ENCODE measurements at regions not wholly inside any gene's neighbourhood (a gene's known extent, or its start where the extent isn't known, plus 50 kb on each side); places are given as distances from the start of the nearest gene placed in this dataset.

DNA sequence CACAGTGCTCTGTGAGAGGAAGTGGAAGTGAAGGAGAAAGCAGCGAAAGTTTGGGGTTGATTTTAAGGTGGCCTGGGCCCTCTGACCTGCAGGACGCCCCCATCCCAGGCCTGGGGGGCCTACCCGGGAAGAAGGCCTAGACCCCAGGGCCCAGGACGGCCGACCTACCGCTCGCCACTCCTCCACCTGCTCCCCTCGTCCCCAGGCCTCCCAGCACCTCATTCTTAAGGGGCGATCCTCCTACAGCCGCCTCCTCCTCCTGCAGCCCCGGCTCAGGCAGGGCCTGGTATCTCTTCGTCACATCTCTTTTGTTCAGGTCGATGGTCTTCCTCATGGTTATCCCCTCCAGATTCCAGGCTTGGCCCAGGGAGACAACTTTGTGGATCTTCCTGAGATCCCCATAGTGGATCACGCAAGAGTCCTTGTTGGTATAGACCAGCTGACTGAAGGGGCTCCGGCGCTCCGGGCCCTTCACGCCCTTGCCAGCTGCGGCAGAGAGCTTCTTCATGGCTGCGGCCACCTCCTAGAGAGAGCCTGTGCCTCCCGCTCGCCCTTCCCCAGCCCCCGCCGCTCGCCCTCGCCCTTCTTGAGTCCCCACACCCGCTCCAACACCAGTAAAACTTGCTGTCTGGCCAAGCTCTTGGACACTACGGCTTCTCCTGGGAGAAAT is 117.5 kb downstream of the OR13A1 start:
- DNase-seq (ENCODE audit: low read depth in 2 of 2) = no peak

DNA sequence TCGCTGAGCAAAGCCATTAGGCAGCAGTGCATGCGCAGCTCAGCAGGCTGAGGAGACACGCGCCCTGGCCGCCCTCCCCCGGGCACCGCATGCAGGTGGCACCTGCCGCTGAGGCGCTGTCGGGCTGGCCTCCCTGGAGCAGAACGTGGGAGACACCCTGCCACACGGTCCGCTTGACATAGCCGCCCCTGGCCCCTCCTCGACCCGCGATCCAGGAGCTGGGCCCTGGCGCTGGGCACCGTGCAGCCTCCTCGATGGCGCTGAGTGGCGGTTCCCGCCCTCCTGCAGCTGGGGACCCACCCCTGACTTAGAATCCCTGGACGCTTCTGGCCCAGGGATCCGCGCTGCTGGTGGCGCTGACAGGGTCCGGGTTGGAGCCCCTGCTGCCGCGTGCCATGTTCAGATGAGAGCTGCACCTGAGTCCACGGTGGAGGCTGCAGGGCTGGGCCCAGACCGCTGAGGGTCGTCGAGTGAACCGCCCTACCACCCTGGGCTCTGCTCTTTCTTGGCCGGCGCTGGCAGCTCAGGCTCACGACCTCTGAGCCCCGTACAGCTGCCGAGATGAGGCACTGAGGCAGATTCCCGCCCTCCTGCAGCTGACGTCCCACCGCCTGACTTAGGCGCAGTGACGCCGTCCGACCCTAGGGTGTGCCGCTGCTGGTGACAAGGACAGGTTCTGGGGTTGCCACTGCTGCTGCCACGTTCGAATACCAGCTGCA is 116.8 kb downstream of the OR13A1 start:
- DNase-seq (ENCODE audit: low read depth in 2 of 2) = no peak

DNA sequence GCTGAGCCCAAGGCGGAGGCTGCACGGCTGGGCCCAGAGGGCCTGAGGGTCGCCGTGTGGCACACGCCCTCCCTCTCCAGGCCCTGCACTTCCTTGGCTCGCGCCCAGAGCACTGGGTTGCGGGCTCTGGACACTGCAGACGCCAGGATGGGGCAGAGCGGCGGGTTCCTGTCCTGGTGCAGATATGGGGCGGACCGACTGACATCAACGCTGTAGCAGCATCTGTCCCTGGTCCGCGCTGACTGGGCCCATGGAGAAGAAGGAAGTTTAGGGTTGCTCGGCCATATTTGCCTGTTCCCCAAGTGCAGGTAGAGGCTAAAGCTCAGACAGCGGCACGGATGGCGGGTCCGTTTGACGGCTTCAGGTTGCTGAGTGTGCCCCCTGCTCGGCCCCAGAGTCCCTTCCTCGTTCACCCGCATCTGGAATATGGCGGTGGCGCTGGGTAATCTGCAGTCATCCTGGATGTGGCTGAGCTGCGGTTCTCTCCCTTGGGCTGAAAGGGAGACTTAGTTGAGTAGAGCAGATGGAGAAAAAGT is 116.1 kb downstream of the OR13A1 start:
- DNase-seq (ENCODE audit: low read depth in 2 of 2) = no peak

DNA sequence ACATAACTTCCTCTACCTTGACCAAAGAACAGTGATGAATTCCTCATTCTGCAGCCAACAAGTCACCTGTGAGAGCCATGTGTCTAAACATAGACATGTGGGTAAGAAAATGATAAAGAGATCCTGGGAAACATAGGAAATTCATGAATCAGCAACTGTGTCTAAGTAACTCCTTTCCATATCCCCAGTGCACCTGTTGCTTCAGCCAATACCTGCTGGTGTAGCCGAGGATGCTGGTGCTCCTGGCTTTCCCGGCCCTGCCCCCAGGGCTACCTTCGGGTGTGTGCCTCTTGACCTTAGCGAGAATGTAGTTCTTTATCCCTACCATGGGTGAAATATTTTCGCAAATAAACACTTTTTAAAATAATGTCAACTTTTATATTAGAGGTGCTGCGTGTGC is 114.1 kb downstream of the OR13A1 start:
- DNase-seq (ENCODE audit: low read depth in 2 of 2) = no peak

DNA sequence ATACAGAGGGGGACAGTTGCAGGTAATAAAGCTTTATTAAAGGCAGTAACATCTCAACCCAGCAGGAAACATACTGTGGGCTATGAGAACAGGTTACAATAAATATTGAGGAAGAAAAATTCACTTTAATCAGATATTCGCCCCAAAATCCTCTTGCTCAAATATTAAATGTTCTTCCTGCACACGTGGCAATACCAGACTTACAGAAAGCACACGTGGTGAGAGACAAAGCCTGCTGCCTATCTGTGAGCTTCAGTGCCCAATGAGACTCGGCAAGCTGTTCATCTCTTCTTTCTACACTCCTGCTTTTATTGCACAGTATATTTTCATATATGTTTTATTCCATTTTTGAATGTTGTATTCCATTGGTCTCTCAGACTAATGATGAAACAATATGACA is 113.2 kb downstream of the OR13A1 start:
- no peak for DNase-seq (ENCODE audit: low read depth in 2 of 2)

DNA sequence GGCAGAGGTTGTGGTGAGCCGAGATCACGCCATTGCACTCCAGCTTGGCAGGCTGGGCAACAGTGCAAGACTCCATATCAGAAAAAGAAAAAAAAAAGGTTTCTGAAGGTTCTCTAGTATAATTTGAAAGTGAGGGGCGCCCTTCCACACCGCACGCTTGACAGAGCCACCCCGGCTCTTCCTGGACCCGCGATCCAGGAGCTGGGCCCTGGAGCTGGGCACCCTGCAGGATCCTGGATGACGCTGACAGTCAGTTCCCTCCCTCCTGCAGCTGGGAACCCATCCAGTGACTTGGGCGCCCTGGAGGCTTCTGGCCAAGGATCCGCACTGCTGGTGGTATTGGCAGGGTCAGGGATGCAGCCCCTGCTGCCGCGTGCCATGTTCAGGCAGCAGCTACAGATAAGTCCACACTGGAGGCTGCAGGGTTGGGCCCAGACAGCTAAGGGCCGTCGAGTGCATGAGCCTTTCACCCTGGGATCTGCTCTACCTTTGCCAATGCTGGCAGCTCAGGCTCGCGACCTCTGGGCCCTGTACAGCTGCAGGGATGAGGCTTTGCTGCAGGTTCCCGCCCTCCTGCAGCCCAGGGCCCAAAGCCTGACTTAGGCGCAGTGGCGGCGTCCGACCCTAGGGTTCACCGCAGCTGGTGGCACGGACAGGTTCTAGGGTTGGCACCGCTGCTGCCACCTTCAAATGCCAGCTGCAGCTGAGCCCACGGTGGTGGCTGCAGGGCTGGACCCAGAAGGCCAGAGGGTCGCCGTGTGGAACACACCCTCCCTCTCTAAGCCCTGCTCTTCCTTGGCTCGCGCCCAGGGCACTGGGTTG is 110.2 kb downstream of the OR13A1 start:
- no peak for DNase-seq (ENCODE audit: low read depth in 2 of 2)

DNA sequence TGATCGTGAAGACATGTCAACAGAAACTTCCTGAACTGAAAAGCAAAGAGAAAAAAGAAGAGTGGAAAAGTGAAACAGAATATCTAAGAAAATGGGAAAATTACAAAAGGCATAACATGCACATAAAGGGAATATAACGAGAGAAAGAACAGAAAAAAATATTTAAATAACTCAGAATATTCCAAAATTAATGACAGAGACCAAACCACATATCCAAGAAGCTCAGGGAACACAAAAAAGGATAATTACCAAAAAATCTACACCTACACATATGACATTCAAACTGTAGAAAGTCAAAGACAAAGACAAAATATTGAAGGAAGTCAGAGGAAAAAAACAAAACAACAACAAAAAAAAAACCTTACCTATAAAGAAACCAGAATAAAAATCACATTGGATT is 105.5 kb downstream of the OR13A1 start:
- no peak for DNase-seq (ENCODE audit: low read depth in 2 of 2)

DNA sequence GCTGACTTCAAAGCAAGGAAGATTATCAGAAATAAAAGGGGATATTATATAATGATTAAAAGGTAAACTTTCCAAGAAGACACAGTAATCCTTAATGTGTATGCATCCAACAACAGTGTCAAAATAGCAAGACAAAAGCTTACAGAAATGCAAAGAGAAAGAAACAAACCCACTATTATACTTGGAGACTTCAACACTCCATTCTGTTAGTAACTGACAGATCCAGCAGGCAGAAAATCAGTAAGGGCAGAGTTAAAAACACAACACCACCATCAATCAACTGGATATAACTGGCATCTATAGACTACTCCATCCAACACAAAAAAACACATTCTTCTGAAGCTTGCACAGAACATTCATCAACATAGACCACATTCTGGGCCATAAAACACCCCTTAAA is 103.8 kb downstream of the OR13A1 start:
- no peak for DNase-seq (ENCODE audit: low read depth in 2 of 2)

DNA sequence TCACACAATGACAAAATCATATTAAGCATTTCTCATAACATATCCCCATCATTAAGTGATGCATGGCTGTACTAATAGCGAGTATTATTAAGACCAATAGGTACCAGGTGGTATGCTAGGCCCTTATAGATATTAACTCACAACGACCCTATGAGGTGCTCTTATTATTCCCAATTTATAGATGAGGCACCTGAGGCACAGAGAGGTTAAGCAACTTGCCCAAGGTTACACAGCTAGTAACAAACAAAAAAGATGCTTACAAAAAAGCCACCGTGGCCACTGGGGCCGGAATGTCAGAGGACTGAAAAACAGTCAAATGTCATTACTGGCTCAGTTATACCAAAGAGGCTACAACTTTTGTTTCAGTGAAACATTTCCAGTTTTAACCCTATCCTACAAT is 96.0 kb downstream of the OR13A1 start:
- no peak for DNase-seq (ENCODE audit: low read depth in 2 of 2)

DNA sequence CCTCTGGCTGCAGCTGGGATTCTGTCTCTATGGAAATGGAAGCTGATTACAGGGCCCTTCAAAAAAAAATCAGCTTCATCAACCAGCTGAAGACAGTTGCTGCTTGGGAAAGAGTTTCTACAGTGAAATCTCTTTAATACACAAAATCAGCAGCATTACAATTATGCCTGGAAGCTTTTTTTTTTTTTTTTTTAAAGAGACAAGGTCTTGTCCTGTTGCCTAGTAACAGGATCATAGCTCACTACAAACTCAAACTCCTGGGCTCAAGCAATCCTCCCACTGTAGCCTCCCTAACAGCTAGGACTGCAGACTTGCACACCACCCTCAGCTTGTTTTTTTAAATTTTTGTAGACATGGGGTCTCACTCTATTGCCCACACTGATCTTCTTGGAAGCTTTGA is 94.5 kb downstream of the OR13A1 start:
- no peak for DNase-seq (ENCODE audit: low read depth in 2 of 2)

DNA sequence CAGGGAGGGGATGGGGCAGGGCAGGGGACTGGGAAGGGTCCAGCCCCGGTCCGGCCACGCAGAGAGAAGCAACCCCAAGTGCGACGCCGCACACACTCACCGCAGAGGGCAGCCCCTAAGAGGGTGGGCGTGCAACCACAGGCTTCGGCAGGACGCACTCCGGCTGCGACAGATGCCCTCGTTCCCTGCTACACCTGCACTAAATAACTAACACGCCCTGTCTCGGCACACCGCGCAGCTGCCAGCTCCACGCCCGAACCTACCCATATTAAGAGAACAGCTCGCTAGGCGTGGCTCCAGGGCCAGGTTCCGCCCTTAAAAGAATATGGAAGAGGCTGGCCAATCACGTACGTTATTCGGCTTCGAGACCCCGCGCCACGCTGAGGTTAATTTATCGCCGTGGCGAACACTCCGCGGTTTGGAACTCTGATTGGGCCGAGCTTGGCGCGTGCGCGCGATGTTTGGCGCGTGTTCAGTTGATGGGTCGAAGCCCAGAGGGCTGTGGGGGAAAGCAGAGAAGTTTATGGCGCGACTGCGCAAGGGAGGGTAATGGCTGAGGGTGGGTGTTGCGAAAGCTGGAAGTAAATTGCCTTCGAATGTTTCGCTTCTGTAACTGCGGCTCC is 91.1 kb downstream of the OR13A1 start:
- no peak for DNase-seq (ENCODE audit: low read depth in 2 of 2)

DNA sequence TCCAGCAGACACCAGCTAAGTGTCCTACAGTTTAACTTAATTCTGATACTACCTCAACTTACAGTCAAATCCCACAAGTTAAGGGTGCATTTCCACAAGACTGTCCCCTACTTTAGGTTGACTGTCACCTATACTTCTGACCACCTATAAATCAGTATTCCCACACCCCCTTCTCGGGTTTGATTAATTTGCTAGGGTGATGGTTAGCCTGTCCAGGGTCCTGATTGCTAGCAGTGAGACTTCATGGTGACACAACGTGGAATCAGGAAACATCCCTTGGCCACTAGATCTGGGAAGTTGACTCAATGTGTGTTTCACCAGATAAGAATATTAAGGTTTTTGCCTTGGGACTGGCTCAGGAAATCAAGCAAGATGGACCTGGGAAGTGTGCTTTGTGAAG is 88.4 kb downstream of the OR13A1 start:
- DNase-seq (ENCODE audit: low read depth in 2 of 2) = peak in 1 of 2 donors; percentile 7

DNA sequence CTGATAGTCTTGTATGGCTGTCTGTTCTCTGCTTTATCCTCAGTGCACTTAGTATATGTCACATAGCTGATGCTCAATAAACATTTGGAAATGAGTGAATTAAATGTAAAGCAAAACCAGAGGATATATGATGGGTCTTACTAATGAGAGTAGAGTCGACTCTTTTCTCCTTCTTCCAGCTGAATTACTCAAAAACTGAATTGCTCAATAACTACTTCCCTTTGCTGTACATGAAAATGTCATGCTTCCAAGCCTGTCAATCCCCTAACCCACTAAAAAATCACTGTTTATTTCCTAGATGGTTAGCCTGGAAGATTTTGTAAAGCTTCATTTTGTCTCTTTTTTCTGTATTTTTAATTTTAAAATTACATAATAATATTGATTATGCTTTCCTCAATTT is 88.0 kb downstream of the OR13A1 start:
- DNase-seq (ENCODE audit: low read depth in 2 of 2) = no peak

DNA sequence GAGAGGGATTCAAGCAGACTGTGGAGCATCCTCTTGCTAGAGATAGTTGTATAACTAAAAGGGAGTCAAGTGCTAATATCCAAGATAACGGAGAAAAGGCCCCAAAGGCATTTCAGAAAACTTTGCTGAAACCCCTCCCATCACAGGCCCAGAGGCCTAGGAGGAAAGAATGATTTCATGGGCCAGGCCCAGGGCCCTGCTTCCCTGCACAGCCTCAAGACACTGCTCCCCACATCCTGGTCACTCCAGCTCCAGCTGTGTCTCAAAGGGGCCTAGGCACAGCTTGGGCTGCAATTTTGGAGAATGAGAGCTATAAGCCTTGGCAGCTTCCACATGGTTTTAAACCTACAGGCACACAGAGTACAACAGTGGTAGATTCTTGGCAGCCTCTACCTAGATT is 85.6 kb downstream of the OR13A1 start:
- DNase-seq (ENCODE audit: low read depth in 2 of 2) = no peak

DNA sequence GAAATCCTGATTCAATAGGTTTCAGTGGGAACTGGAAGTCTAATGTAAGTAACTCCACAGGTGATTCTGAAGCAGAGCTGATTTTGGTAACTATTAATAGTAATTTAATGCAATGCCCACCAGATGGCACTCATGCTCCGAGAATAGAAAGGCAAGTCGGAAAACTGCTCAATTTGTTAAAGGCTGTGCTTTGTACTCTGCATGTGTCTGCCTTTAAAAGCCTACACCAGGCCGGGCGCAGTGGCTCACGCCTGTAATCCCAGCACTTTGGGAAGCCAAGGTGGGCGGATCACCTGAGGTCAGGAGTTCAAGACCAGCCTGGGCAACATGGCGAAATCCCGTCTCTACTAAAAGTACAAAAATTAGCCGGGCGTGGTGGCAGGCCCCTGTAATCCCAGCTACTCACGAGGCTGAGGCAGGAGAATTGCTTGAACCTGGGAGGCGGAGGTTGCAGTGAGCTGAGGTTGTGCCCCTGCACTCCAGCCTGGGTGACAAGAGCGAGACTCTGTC is 80.1 kb downstream of the OR13A1 start:
- DNase-seq (ENCODE audit: low read depth in 2 of 2) = peak; percentile 87 to 89

DNA sequence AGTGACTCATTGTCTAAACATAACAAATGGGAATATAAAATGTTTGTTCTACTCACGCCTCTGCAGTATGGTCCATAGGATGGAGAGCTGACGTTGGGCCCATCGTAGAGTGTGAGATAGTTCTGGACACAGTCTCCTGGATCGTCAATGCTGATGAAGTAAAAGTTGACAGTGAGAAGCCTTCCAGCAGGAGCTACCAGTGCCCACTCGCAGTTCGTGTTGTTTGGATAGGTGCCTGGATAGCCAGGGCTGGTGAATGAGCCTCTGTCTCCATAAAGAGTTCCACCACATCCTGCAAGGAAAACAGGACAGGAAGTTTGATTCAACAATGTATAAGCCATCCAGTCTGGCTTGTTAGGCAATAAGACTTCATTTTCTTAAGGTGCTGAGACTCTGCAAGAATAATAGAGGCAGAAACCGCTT is 79.6 kb downstream of the OR13A1 start:
- DNase-seq (ENCODE audit: low read depth in 2 of 2) = peak; percentile 18 to 84

DNA sequence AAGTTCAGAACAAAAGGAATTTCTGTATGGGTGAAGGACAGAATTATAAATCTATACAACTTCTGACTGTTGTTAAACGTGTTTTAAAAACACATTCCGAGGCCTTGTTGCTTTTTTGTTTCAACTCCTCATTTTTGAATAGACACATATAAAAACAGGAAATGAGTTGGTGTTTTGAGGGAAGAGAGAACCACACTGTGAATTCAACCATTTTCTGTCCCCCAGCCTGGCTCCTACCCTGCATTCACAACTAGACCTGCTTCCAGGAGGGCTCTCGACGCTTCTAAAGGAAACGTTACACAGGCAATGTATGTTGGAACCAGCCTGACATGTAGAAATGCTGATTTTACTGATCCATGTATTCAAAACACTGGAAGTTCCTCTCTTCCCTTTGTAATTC is 76.5 kb downstream of the OR13A1 start:
- peak; percentile 20 to 24 for DNase-seq (ENCODE audit: low read depth in 2 of 2)

DNA sequence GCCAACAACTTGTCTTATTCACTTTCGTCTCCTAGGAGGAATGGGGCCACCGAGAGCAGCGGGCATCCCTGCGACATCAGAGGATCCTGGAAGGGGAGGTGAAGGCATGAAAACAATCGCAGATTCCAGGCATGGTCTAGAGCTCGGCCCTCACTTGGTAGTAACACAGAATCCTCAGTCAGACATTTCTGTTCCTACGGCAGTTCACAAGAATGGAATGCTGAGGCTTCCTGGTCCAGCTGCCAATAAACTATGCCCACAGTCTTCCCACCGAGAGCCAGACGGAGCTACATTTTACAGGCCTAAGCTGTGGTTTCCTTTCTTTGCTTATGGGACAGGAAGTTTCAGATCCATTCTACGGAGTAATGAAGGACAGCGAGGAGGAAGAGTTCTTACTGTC is 75.8 kb downstream of the OR13A1 start:
- peak in 1 of 2 donors; percentile 80 for DNase-seq (ENCODE audit: low read depth in 2 of 2)

DNA sequence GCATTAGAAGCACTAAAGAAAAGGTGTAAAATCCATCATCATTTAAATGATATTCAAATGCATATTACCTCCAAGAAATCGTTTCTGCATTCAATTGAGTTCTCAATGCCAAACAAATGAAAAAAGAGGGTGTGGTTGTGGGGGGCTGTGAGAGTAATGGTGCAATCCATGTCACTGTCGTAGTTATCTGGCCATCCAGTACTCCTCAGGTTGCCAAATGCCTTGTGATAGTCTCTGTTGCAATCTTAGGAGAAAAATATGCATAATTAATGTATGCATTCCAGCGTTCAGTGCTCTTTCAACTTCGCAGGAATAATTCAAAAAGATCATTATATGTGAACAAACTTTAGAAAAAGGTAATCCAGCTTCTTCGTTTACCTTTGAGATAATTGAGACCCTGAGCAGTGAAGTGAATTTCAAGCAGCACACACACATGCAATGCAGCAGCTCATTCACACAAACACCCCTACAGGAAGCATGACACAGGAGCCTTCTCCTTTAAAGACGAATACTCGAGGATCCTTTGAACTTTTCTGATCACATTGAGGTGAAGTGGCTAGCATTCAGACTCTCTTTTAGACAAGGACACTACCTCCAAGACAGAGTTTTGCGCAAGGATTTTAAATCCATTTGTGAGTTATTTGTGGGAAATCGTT is 73.4 kb downstream of the OR13A1 start:
- DNase-seq (ENCODE audit: low read depth in 2 of 2) = peak in 1 of 2 donors; percentile 49

DNA sequence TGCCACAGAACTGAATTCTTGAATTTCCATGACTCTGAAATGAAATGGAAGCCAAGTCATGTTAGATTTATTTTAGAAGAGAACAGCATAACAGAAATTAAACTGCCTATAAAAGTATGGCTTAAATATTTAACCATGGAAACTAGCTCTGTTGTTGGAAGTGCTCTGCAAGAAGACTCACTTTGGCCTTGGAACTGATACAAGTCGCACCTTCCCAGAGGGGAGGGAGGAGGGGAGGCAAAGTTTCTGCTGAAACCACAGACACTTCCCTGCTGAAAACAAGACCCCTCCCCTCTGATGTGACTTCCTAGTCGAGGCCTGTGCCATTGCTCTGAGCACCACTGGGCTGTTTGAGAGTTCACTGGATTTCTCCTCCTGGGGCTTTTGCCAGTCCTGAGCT is 72.1 kb downstream of the OR13A1 start:
- DNase-seq (ENCODE audit: low read depth in 2 of 2) = no peak

DNA sequence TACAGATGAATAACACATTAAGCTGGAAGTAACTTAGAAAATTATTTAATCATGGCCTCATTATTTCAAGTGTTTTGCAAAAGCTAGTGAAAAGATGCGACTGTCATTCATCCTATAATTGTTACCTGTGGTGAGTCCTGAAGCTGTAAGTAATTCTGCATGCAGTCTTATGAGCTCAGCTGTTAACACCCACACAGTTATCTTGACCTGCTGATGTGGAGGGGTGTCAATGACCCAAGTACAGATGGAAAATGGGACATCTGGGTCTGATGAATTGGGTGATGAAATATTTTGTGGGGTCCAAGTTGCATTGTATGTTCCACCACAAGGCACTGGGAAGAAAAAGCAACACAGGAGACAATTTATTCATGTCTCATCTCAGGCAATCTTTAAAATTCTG is 68.9 kb downstream of the OR13A1 start:
- no peak for DNase-seq (ENCODE audit: low read depth in 2 of 2)
